ENCODE measurements at regions not wholly inside any gene's neighbourhood (a gene's known extent, or its start where the extent isn't known, plus 50 kb on each side); places are given as distances from the start of the nearest gene placed in this dataset.

GRCh38 chr1:56289260-56289659, 290.1 kb downstream of the PLPP3 start:
- TF ChIP-seq YY1 (IDR thresholded peaks at IDR 0.05; ENCODE audit: low read depth) (no peak), REST (IDR thresholded peaks at IDR 0.05; ENCODE audit: low read depth) (no peak), CEBPB (IDR thresholded peaks at IDR 0.05) (no peak), TAF1 (IDR thresholded peaks at IDR 0.05; ENCODE audit: low read depth) (no peak), TEAD4 (IDR thresholded peaks at IDR 0.05) (no peak), RAD21 (IDR thresholded peaks at IDR 0.05; ENCODE audit: low read depth) (no peak), ZBTB7A (IDR thresholded peaks at IDR 0.05; ENCODE audit: low read depth) (no peak), TCF12 (IDR thresholded peaks at IDR 0.05; ENCODE audit: low read depth) (no peak), EP300 (IDR thresholded peaks at IDR 0.05; ENCODE audit: borderline replicate concordance) (no peak)
